GM12865 (cell line): ENCODE measurements at regions not wholly inside any gene's neighbourhood (a gene's known extent, or its start where the extent isn't known, plus 50 kb on each side); places are given as distances from the start of the nearest gene placed in this dataset.

Experiments used
- DNase-seq: peaks from one replicate; pipeline ENCODE4 v3.0.0; 2010; ENCODE audit warnings: low read depth
- H3K4me3 ChIP-seq: 2 replicates; pipeline ENCODE4 v1.5.1; 2011; ENCODE audit warnings: mild to moderate bottlenecking, low read depth, low read length, control low read depth
- CTCF ChIP-seq: IDR thresholded peaks from 2 replicates; pipeline ENCODE4 v1.5.1; 2011; ENCODE audit warnings: low read length, control low read depth, low read depth, inconsistent platforms; ENCODE audit not compliant: insufficient read depth; ENCODE audit errors: missing control alignments

- TF ChIP-seq CTCF = no peak
- DNase-seq = no peak
These were observed 200.3 kb upstream of the FAM83B start for GRCh38 chr6:54646069-54646950.

GRCh38 chr6:54646951-54647664, 199.5 kb upstream of the FAM83B start:
- TF ChIP-seq CTCF = no peak

More at GRCh38 chr6:54646069-54646950, 200.3 kb upstream of the FAM83B start:
- H3K4me3 ChIP-seq = no peak overlapping the region

GRCh38 chr6:54654381-54654780, 192.2 kb upstream of the FAM83B start:
- TF ChIP-seq CTCF = no peak
- DNase-seq = no peak
- no peak overlapping the region for H3K4me3 ChIP-seq

More at GRCh38 chr6:54646951-54647664, 199.5 kb upstream of the FAM83B start:
- DNase-seq = no peak
- no peak overlapping the region for H3K4me3 ChIP-seq

GRCh38 chr6:54655162-54655561, 191.4 kb upstream of the FAM83B start:
- TF ChIP-seq CTCF = no peak
- DNase-seq = no peak
- H3K4me3 ChIP-seq = no peak overlapping the region

GRCh38 chr6:54665278-54665677, 181.3 kb upstream of the FAM83B start:
- DNase-seq = no peak
- H3K4me3 ChIP-seq = no peak overlapping the region
- no peak for TF ChIP-seq CTCF

GRCh38 chr6:54680531-54680930, 166.0 kb upstream of the FAM83B start:
- no peak overlapping the region for H3K4me3 ChIP-seq
- no peak for TF ChIP-seq CTCF
- DNase-seq = no peak
